ENCODE measurements at regions not wholly inside any gene's neighbourhood (a gene's known extent, or its start where the extent isn't known, plus 50 kb on each side); places are given as distances from the start of the nearest gene placed in this dataset.

- no peak overlapping the region for H3K4me3 ChIP-seq (ENCODE audit: low read depth, low read length)
- DNase-seq = no peak
- H3K36me3 ChIP-seq = no peaks in the 10 kb centered on the region
- no peaks in the 10 kb centered on the region for H3K27me3 ChIP-seq (ENCODE audit: insufficient read depth, low read depth, severe bottlenecking)
- no peak overlapping the region for H3K27ac ChIP-seq
- no peaks in the 10 kb centered on the region for H3K9me3 ChIP-seq (ENCODE audit: severe bottlenecking)
- TF ChIP-seq CTCF (IDR thresholded peaks at IDR 0.05; ENCODE audit: low read depth, low read length) = no peak
These were observed 108.8 kb upstream of the HAAO start for GRCh38 chr2:42901076-42901640.

- Histone ChIP-seq H3K27ac (no peak overlapping the region), H3K36me3 (no peaks in the 10 kb centered on the region), H3K4me3 (ENCODE audit: low read depth, low read length) (no peak overlapping the region), H3K27me3 (ENCODE audit: insufficient read depth, low read depth, severe bottlenecking) (no peaks in the 10 kb centered on the region), H3K9me3 (ENCODE audit: severe bottlenecking) (no peaks in the 10 kb centered on the region)
- DNase-seq = no peak
- no peak for TF ChIP-seq CTCF (IDR thresholded peaks at IDR 0.05; ENCODE audit: low read depth, low read length)
These were observed 108.0 kb upstream of the HAAO start for GRCh38 chr2:42900289-42900891.

DNA sequence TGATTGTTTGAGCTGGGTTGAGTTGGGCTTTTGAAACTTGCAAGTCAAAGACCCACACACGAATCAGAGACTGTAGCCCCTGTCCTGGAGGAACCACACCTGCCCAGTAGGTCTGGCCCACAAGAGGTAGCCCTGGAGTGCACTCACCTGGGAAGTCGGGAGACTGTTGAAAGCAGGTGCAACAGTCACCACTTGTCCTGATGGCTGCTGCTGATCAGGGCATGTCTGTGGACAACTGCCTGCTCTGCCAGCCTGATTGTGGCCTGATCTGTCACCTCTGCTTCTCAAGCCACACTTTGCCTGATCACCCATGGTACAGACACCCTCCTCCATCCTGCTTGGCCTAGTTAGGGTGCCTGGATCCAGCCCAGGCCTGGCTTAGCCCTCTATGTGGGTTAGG, 105.0 kb upstream of the HAAO start:
- H3K27me3 ChIP-seq (ENCODE audit: insufficient read depth, low read depth, severe bottlenecking) = no peaks in the 10 kb centered on the region
- no peaks in the 10 kb centered on the region for H3K9me3 ChIP-seq (ENCODE audit: severe bottlenecking)
- TF ChIP-seq CTCF (IDR thresholded peaks at IDR 0.05; ENCODE audit: low read depth, low read length) = no peak
- H3K36me3 ChIP-seq = no peaks in the 10 kb centered on the region
- no peak overlapping the region for H3K27ac ChIP-seq
- no peak overlapping the region for H3K4me3 ChIP-seq (ENCODE audit: low read depth, low read length)
- DNase-seq = no peak

DNA sequence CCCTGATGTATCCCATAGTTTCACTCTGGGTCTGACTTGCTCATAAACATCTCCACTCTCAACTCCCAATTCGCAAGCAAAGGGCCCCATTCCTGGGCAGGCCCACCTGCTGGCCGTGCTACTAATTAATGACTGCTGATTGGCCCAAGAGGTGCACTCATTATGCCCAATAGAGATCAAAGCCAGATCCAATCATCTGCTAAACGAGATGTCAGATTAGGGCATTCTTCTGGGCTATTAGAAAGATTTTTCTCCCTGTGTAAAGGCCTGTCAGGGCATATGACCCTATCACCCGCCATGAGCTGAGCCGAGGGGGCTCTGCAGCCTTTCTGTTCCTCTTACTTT, 103.4 kb upstream of the HAAO start:
- Histone ChIP-seq H3K27me3 (ENCODE audit: insufficient read depth, low read depth, severe bottlenecking) (no peaks in the 10 kb centered on the region), H3K36me3 (no peaks in the 10 kb centered on the region), H3K9me3 (ENCODE audit: severe bottlenecking) (no peaks in the 10 kb centered on the region), H3K4me3 (ENCODE audit: low read depth, low read length) (no peak overlapping the region), H3K27ac (no peak overlapping the region)
- no peak for DNase-seq
- TF ChIP-seq CTCF (IDR thresholded peaks at IDR 0.05; ENCODE audit: low read depth, low read length) = no peak

GRCh38 chr2:42895134-42895790, 102.9 kb upstream of the HAAO start:
- Histone ChIP-seq H3K27ac (no peak overlapping the region), H3K4me3 (ENCODE audit: low read depth, low read length) (no peak overlapping the region), H3K9me3 (ENCODE audit: severe bottlenecking) (peaks cover under 1% of the 10 kb centered on the region), H3K36me3 (no peaks in the 10 kb centered on the region), H3K27me3 (ENCODE audit: insufficient read depth, low read depth, severe bottlenecking) (no peaks in the 10 kb centered on the region)
- DNase-seq = no peak
- TF ChIP-seq CTCF (IDR thresholded peaks at IDR 0.05; ENCODE audit: low read depth, low read length) = no peak

Measured in WERI-Rb-1 (cell line).